GM19023 (cell line): ENCODE measurements at regions not wholly inside any gene's neighbourhood (a gene's known extent, or its start where the extent isn't known, plus 50 kb on each side); places are given as distances from the start of the nearest gene placed in this dataset.

Experiments used
- ATAC-seq: cut with Tn5 transposase; IDR thresholded peaks from one replicate; pipeline ENCODE4 v1.9.1; 2021; ENCODE audit warnings: mild to moderate bottlenecking, moderate library complexity; ENCODE audit not compliant: unreplicated experiment

GRCh38 chr11:87394924-87395323 is 357.2 kb downstream of the TMEM135 start:
- ATAC-seq = no peak

- no peak for ATAC-seq
Observed at GRCh38 chr11:87392665-87393064, 354.9 kb downstream of the TMEM135 start.

GRCh38 chr11:87391496-87391895 is 353.8 kb downstream of the TMEM135 start:
- no peak for ATAC-seq

GRCh38 chr11:87384078-87384729 is 346.5 kb downstream of the TMEM135 start:
- ATAC-seq = no peak

- no peak for ATAC-seq
Observed at GRCh38 chr11:87374038-87374807, 336.5 kb downstream of the TMEM135 start.
